HK-2 (cell line): ENCODE measurements at regions not wholly inside any gene's neighbourhood (a gene's known extent, or its start where the extent isn't known, plus 50 kb on each side); places are given as distances from the start of the nearest gene placed in this dataset.

Experiments
- DNase-seq: peaks from one replicate; pipeline ENCODE4 v3.0.0-alpha.2; 2018; ENCODE audit not compliant: unreplicated experiment

- DNase-seq, result no peak
Observed at GRCh38 chr11:22491555-22492225, 133.9 kb downstream of the FANCF start.

GRCh38 chr11:22479971-22480720 lies 142.0 kb downstream of the SLC17A6 start:
- no peak for DNase-seq

GRCh38 chr11:22479208-22479607 lies 141.0 kb downstream of the SLC17A6 start:
- no peak for DNase-seq

DNA sequence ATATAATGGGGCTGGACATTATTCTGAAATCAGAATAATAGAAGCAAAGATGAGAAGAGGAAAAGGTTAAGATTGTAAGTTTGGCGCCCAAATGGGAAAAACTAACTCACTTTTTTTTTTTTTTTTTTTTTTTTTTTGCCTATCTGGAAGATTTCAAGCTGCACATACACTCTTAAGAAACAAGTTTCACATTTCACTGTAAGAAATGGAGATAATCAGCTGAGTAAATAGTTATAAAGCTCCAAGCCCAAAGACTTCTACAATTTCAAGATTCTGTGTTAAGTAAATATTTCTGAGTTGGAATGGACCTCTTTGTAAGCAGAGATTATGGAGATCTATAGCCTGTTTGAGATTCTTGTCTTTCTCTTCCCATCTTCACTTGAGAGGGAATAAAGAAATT lies 140.0 kb downstream of the SLC17A6 start:
- DNase-seq, result no peak

- DNase-seq, result no peak
Observed at GRCh38 chr11:22477312-22477711, 139.1 kb downstream of the SLC17A6 start.

- DNase-seq, result no peak
Observed at GRCh38 chr11:22476589-22476988, 138.4 kb downstream of the SLC17A6 start.

DNA sequence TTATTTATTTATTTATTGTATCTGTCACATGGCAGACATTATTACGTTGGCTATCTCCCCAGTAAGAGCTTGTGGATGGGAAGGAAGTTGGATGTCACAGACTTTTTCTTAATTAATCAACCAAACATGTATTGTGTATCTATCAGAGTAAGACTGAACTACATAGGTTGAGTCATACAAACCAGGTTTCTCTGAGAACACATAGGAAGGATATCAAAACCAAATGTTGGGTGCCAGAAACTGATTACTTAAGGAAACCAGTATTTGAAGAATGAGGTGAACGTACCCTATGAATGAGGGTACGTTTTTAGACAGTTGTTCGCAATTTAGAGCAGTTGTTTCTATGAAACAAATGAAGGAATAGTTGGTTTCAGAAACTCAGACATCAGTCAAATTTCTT lies 136.4 kb downstream of the SLC17A6 start:
- DNase-seq, result no peak

GRCh38 chr11:22473586-22473985 lies 135.4 kb downstream of the SLC17A6 start:
- no peak for DNase-seq

- DNase-seq, result no peak
Observed at GRCh38 chr11:22472306-22472705, 134.1 kb downstream of the SLC17A6 start.

- no peak for DNase-seq
Observed at GRCh38 chr11:22471385-22471784, 133.2 kb downstream of the SLC17A6 start.

- no peak for DNase-seq
Observed at GRCh38 chr11:22467741-22468140, 129.6 kb downstream of the SLC17A6 start.

- DNase-seq, result no peak
Observed at GRCh38 chr11:22467248-22467647, 129.1 kb downstream of the SLC17A6 start.

DNA sequence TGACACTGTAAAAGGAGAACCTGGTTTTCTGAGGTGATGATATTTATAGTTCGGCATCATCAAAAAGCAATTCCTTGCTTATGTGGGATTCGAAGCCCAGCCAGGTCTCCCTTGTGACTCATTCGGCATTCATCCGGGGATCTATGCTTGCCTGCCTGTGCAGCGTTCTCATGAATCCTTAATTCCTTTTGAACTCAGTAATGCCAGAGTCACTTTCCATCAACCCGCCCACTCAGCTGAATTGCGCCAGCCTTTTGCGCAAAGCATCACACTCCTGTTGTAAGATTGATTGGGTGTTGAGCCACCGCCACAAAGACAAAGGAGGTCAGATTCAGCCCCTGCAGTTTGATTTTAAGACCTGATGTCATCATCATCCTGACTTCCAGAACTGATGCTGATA lies 128.6 kb downstream of the SLC17A6 start:
- peak; percentile 4 for DNase-seq

DNA sequence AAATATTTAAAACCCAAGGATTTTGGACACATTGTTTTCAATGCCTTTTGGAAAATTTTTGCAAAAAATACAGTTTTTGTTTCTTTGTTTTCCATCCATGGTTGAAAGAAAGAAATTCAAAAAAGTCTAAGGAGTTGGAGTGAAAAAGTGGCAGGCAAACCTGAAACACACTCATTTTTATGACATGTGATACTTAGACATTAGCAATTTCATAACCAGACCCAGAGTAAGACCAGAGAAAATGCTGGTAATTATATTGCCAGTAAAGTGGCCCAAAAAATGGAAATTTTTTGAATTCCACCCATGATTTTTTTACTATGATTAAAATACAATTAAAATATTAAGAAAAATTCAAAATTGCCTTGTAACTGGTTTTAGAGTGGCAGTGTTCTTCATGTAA lies 128.2 kb downstream of the SLC17A6 start:
- DNase-seq, result no peak

DNA sequence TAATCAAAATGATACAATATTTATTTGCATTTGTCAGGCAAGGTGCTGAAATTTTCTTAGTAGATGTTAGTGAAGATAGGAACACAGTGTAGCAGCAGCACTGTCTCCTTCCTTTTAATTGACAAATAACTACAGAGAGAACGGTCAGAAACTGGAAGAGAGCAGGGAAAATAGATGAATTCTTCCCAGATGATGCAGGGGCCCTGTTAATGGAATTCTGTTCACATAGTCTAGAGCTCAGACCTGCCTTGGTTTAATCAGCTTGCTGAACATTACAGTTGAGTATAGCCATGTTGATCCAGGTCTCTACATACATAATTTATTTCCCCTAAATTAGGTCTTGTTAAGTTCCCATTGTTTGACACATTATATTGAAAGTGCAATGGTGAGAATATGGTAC lies 127.4 kb downstream of the SLC17A6 start:
- no peak for DNase-seq

- no peak for DNase-seq
Observed at GRCh38 chr11:22461626-22462025, 123.4 kb downstream of the SLC17A6 start.

GRCh38 chr11:22460181-22460580 lies 122.0 kb downstream of the SLC17A6 start:
- no peak for DNase-seq

GRCh38 chr11:22459048-22459447 lies 120.9 kb downstream of the SLC17A6 start:
- DNase-seq, result no peak

DNA sequence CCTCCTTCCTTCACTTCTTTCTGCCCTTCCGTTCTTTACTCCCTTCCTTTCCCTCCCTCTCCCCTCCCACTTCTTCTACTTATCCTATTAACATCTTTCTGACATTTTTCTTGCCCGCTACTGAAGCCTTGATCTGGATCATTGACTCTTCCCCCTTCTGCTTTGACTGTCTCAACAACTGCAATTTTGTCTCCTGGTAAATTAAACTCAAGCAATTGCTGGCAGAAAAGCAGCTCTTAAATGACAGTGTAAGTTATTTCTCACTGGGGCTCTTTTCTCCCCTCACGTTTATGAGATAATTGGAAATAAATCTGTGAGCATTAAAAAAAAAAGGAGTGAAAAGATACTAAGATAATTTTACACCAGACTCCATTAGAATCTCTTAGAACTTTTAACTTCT lies 120.0 kb downstream of the SLC17A6 start:
- DNase-seq, result no peak

DNA sequence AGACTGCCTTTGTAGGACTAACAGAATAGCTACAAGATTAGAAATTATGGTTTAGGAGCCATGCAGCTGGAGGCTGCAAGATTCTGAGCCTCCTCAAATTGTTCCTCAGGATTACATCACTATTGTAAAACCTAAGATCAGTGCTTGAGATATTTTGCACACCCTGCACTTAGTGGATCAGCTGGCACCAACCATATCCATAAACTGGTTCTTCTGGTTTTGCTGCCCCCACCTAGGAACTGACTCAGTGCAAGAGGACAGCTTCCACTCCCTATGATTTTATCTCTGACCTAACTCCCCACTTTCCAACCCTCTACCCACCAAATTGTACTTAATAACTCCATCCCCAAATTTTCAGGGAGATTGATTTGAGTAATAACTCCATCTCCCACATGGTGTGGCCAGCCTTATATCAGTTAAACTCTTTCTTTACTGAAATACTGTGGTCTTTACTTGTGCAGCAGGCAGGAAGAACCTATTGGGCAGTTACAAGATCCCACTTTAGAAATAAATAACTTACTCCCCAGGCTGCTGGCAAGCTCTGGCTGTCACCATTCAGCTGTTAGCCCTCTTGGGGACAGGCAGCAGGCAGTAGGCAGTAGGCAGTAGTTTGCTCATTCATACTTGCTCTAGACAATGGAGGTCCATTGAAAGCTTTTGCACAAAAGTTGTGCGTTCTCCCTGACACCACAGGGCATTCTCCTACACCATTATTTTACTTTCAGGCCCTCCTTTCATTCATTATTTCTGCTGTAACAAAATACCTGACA lies 119.0 kb downstream of the SLC17A6 start:
- DNase-seq, result no peak

- no peak for DNase-seq
Observed at GRCh38 chr11:22454461-22455090, 116.4 kb downstream of the SLC17A6 start.

DNA sequence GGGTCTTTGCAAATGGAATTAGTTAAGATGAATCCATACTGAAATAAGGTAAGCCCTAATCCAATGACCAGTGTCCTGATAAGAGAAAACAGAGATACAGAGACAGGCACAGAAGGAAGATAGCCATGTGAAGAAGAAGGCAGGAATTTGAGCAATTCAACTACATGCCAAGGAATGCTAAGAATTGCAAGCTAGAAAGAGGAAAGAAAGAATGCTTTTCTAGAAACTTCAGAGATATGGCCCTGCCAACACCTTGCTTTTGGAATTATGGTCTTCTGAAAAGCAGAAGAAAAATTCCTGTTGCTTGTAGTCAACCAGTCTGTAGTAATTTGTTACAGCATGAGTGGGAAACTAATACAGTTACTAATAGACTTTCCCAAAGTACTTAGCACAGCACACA lies 111.3 kb downstream of the SLC17A6 start:
- DNase-seq, result no peak
